ENCODE measurements at regions not wholly inside any gene's neighbourhood (a gene's known extent, or its start where the extent isn't known, plus 50 kb on each side); places are given as distances from the start of the nearest gene placed in this dataset.

GRCh38 chr22:48488149-48488551, 1339.5 kb downstream of the BRD1 start:
- H3K9me3 Mint-ChIP-seq = no peaks in the 10 kb centered on the region
- Histone ChIP-seq H3K27ac (ENCODE audit: low read length) (no peak overlapping the region), H3K9me3 (no peaks in the 10 kb centered on the region), H3K36me3 (ENCODE audit: control insufficient read depth in 2 of 2, extremely low read depth in 1 of 2, insufficient read depth in 1 of 2, low read length in 1 of 2) (no peaks in the 10 kb centered on the region), H3K4me1 (ENCODE audit: control insufficient read depth in 1 of 2, extremely low read depth in 1 of 2, insufficient read depth in 2 of 2, low read length in 2 of 2) (no peaks in the 10 kb centered on the region), H3K27me3 (replicated peaks in 1 of 2; ENCODE audit: control insufficient read depth in 2 of 2, extremely low read depth in 1 of 2, insufficient read depth in 2 of 2, low read length in 1 of 2) (peaks cover 13 to 57% of the 10 kb centered on the region in 2 experiments), H3K4me3 (ENCODE audit: control insufficient read depth in 1 of 2, extremely low read depth in 1 of 2, low read length in 1 of 2) (no peak overlapping the region)
- H3K36me3 Mint-ChIP-seq = no peaks in the 10 kb centered on the region
- H3K27ac Mint-ChIP-seq = no peak overlapping the region
- WGBS (ENCODE audit: insufficient coverage) = 40% methylated on average over 4 of the region's 5 CpGs
- POLR2A ChIA-PET = no interaction called here
- CTCF ChIA-PET = no interaction called here
- H3K4me3 Mint-ChIP-seq = peak overlapping the region in 1 of 3 donors; percentile 32
- ATAC-seq (replicated peaks in 1 of 4) = no peak
- DNase-seq = no peak
- peaks cover 0 to 1% (median 0%) of the 10 kb centered on the region in 3 donors for H3K4me1 Mint-ChIP-seq
- H3K27me3 Mint-ChIP-seq = peaks cover 41 to 60% of the 10 kb centered on the region in 2 donors

DNA sequence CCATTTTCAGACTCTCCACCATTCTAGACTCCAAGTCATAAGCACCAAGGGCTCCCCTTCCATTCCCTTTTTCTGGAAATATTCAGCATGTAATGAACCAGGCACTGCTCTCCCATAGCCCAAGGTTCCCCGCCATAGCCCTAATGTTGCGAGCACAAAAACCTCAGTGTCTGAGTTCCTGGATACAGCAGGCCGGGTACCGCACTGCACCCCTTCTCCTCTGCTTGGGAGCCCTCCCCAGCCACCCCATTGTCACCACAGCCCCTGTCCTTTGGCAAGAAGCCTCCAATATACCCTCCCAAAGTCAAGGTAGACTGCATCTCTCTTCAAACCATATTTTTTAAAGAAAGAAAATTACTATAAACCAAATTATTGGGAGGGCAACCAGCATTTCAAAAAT, 1341.1 kb downstream of the BRD1 start:
- WGBS (ENCODE audit: insufficient coverage) = 93% methylated on average over 3 of the region's 4 CpGs

GRCh38 chr22:48486134-48486532, 1341.5 kb downstream of the BRD1 start:
- H3K27ac Mint-ChIP-seq = no peak overlapping the region
- Histone ChIP-seq H3K27ac (ENCODE audit: low read length) (no peak overlapping the region), H3K9me3 (no peaks in the 10 kb centered on the region), H3K27me3 (replicated peaks in 1 of 2; ENCODE audit: control insufficient read depth in 2 of 2, extremely low read depth in 1 of 2, insufficient read depth in 2 of 2, low read length in 1 of 2) (peaks cover 11 to 46% of the 10 kb centered on the region in 2 experiments), H3K4me3 (ENCODE audit: control insufficient read depth in 1 of 2, extremely low read depth in 1 of 2, low read length in 1 of 2) (no peak overlapping the region), H3K4me1 (ENCODE audit: control insufficient read depth in 1 of 2, extremely low read depth in 1 of 2, insufficient read depth in 2 of 2, low read length in 2 of 2) (no peaks in the 10 kb centered on the region), H3K36me3 (ENCODE audit: control insufficient read depth in 2 of 2, extremely low read depth in 1 of 2, insufficient read depth in 1 of 2, low read length in 1 of 2) (no peaks in the 10 kb centered on the region)
- ChIA-PET CTCF (no interaction called here), POLR2A (no interaction called here)
- DNase-seq = no peak
- H3K9me3 Mint-ChIP-seq = no peaks in the 10 kb centered on the region
- no peaks in the 10 kb centered on the region for H3K36me3 Mint-ChIP-seq
- H3K4me3 Mint-ChIP-seq = no peak overlapping the region
- peaks cover 29 to 42% of the 10 kb centered on the region in 2 donors for H3K27me3 Mint-ChIP-seq
- H3K4me1 Mint-ChIP-seq = no peaks in the 10 kb centered on the region
- no peak for ATAC-seq (replicated peaks in 1 of 4)
- 49% methylated on average over 9 of the region's 11 CpGs for WGBS (ENCODE audit: insufficient coverage)

More for the DNA sequence above, 1341.1 kb downstream of the BRD1 start:
- H3K27me3 ChIP-seq (replicated peaks in 1 of 2; ENCODE audit: control insufficient read depth in 2 of 2, extremely low read depth in 1 of 2, insufficient read depth in 2 of 2, low read length in 1 of 2) = peaks cover 11 to 51% of the 10 kb centered on the region in 2 experiments
- no peak overlapping the region for H3K27ac Mint-ChIP-seq
- no peak overlapping the region for H3K4me3 ChIP-seq (ENCODE audit: control insufficient read depth in 1 of 2, extremely low read depth in 1 of 2, low read length in 1 of 2)
- H3K4me3 Mint-ChIP-seq = no peak overlapping the region
- no peak for DNase-seq
- H3K27ac ChIP-seq (ENCODE audit: low read length) = no peak overlapping the region
- peaks cover 31 to 46% of the 10 kb centered on the region in 2 donors for H3K27me3 Mint-ChIP-seq
- ChIA-PET CTCF (no interaction called here), POLR2A (no interaction called here)
- no peaks in the 10 kb centered on the region for H3K9me3 Mint-ChIP-seq
- ATAC-seq (replicated peaks in 1 of 4) = no peak
- H3K36me3 ChIP-seq (ENCODE audit: control insufficient read depth in 2 of 2, extremely low read depth in 1 of 2, insufficient read depth in 1 of 2, low read length in 1 of 2) = no peaks in the 10 kb centered on the region
- no peaks in the 10 kb centered on the region for H3K36me3 Mint-ChIP-seq
- no peaks in the 10 kb centered on the region for H3K4me1 Mint-ChIP-seq
- no peaks in the 10 kb centered on the region for H3K9me3 ChIP-seq
- H3K4me1 ChIP-seq (ENCODE audit: control insufficient read depth in 1 of 2, extremely low read depth in 1 of 2, insufficient read depth in 2 of 2, low read length in 2 of 2) = no peaks in the 10 kb centered on the region

GRCh38 chr22:48485149-48486133, 1342.2 kb downstream of the BRD1 start:
- ChIA-PET POLR2A (no interaction called here), CTCF (no interaction called here)
- Mint-ChIP-seq H3K27ac (no peak overlapping the region), H3K27me3 (peaks cover 23 to 35% of the 10 kb centered on the region in 2 donors), H3K4me3 (no peak overlapping the region), H3K4me1 (no peaks in the 10 kb centered on the region), H3K9me3 (no peaks in the 10 kb centered on the region), H3K36me3 (no peaks in the 10 kb centered on the region)
- H3K27ac ChIP-seq (ENCODE audit: low read length) = no peak overlapping the region
- no peak overlapping the region for H3K4me3 ChIP-seq (ENCODE audit: control insufficient read depth in 1 of 2, extremely low read depth in 1 of 2, low read length in 1 of 2)
- WGBS (ENCODE audit: insufficient coverage) = 59% methylated on average over 10 of the region's 22 CpGs
- DNase-seq = no peak
- no peaks in the 10 kb centered on the region for H3K9me3 ChIP-seq
- no peaks in the 10 kb centered on the region for H3K36me3 ChIP-seq (ENCODE audit: control insufficient read depth in 2 of 2, extremely low read depth in 1 of 2, insufficient read depth in 1 of 2, low read length in 1 of 2)
- ATAC-seq (replicated peaks in 1 of 4) = no peak
- no peaks in the 10 kb centered on the region for H3K4me1 ChIP-seq (ENCODE audit: control insufficient read depth in 1 of 2, extremely low read depth in 1 of 2, insufficient read depth in 2 of 2, low read length in 2 of 2)
- H3K27me3 ChIP-seq (replicated peaks in 1 of 2; ENCODE audit: control insufficient read depth in 2 of 2, extremely low read depth in 1 of 2, insufficient read depth in 2 of 2, low read length in 1 of 2) = peaks cover 11 to 39% of the 10 kb centered on the region in 2 experiments

GRCh38 chr22:48483764-48484528, 1343.7 kb downstream of the BRD1 start:
- no peak overlapping the region for H3K4me3 ChIP-seq (ENCODE audit: control insufficient read depth in 1 of 2, extremely low read depth in 1 of 2, low read length in 1 of 2)
- WGBS (ENCODE audit: insufficient coverage) = 45% methylated on average over 6 of the region's 12 CpGs
- ChIA-PET POLR2A (interaction anchor here in 1 of 2 donors (0.7 kb wide), 1 partner anchor 1221 kb away, joined by 3 read pairs; no protein-coding TSS in a partner anchor), CTCF (no interaction called here)
- Mint-ChIP-seq H3K27me3 (peaks cover 23 to 34% of the 10 kb centered on the region in 2 donors), H3K27ac (no peak overlapping the region), H3K4me1 (no peaks in the 10 kb centered on the region), H3K4me3 (no peak overlapping the region), H3K9me3 (no peaks in the 10 kb centered on the region), H3K36me3 (no peaks in the 10 kb centered on the region)
- peaks cover 11 to 36% of the 10 kb centered on the region in 2 experiments for H3K27me3 ChIP-seq (replicated peaks in 1 of 2; ENCODE audit: control insufficient read depth in 2 of 2, extremely low read depth in 1 of 2, insufficient read depth in 2 of 2, low read length in 1 of 2)
- no peaks in the 10 kb centered on the region for H3K9me3 ChIP-seq
- DNase-seq = no peak
- no peaks in the 10 kb centered on the region for H3K4me1 ChIP-seq (ENCODE audit: control insufficient read depth in 1 of 2, extremely low read depth in 1 of 2, insufficient read depth in 2 of 2, low read length in 2 of 2)
- H3K36me3 ChIP-seq (ENCODE audit: control insufficient read depth in 2 of 2, extremely low read depth in 1 of 2, insufficient read depth in 1 of 2, low read length in 1 of 2) = no peaks in the 10 kb centered on the region
- H3K27ac ChIP-seq (ENCODE audit: low read length) = no peak overlapping the region
- no peak for ATAC-seq (replicated peaks in 1 of 4)

DNA sequence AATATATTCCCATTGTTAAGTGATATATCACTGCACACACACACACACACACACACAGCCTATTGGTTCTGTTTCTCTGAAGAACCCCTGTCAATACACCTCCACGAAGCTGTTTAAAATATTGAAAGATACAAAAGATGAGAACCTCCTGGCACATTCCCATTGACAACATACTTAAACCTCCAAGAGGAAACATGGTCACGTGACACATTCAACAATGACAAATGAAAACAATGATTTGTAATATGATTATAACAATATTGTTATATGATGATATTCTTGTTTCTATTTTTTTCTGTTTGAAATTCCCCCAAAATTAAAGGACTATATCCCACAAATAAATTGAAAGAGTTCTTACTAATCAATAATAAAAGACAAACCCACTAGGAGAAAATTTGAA, 1344.9 kb downstream of the BRD1 start:
- ATAC-seq (replicated peaks in 1 of 4) = no peak
- DNase-seq = no peak
- Histone ChIP-seq H3K4me3 (ENCODE audit: control insufficient read depth in 1 of 2, extremely low read depth in 1 of 2, low read length in 1 of 2) (no peak overlapping the region), H3K4me1 (ENCODE audit: control insufficient read depth in 1 of 2, extremely low read depth in 1 of 2, insufficient read depth in 2 of 2, low read length in 2 of 2) (no peaks in the 10 kb centered on the region), H3K27ac (ENCODE audit: low read length) (no peak overlapping the region), H3K27me3 (replicated peaks in 1 of 2; ENCODE audit: control insufficient read depth in 2 of 2, extremely low read depth in 1 of 2, insufficient read depth in 2 of 2, low read length in 1 of 2) (peaks cover 8 to 30% of the 10 kb centered on the region in 2 experiments), H3K9me3 (no peaks in the 10 kb centered on the region), H3K36me3 (ENCODE audit: control insufficient read depth in 2 of 2, extremely low read depth in 1 of 2, insufficient read depth in 1 of 2, low read length in 1 of 2) (no peaks in the 10 kb centered on the region)
- no peak overlapping the region for H3K4me3 Mint-ChIP-seq
- POLR2A ChIA-PET = no interaction called here
- WGBS (ENCODE audit: insufficient coverage) = no CpG with 5 or more reads among the region's 2 CpGs
- no peak overlapping the region for H3K27ac Mint-ChIP-seq
- no peaks in the 10 kb centered on the region for H3K4me1 Mint-ChIP-seq
- no peaks in the 10 kb centered on the region for H3K36me3 Mint-ChIP-seq
- peaks cover 13 to 23% of the 10 kb centered on the region in 2 donors for H3K27me3 Mint-ChIP-seq
- H3K9me3 Mint-ChIP-seq = no peaks in the 10 kb centered on the region
- CTCF ChIA-PET = no interaction called here

Data from T-cell (primary cell).